Kidney (tissue), 13 donors: ENCODE measurements at regions not wholly inside any gene's neighbourhood (a gene's known extent, or its start where the extent isn't known, plus 50 kb on each side); places are given as distances from the start of the nearest gene placed in this dataset.

Source experiments
- DNase-seq, 5 donors: peaks; one replicate each; pipeline ENCODE4 v3.0.0-alpha.2; 2013 to 2020
- FAIRE-seq: peaks from 2 replicates; lab custom pipeline; 2012; peaks lifted over from hg19 to GRCh38; lab: Jason Lieb, UNC
- H3K27ac ChIP-seq, 2 donors: one replicate each; pipeline ENCODE4 v1.7.0; 2013; ENCODE audit warnings: low read depth in 2 of 2, low read length in 2 of 2, inconsistent platforms in 1 of 2
- H3K27me3 ChIP-seq: one replicate; pipeline ENCODE4 v1.7.1; 2013; ENCODE audit warnings: low read length, inconsistent platforms; ENCODE audit not compliant: control insufficient read depth, insufficient read depth
- H3K36me3 ChIP-seq, 3 donors: one replicate each; pipeline versions ENCODE4 v1.7.0 to v1.7.1; 2013; ENCODE audit warnings: low read length in 3 of 3, control low read depth in 1 of 3, inconsistent platforms in 1 of 3; ENCODE audit not compliant: insufficient read depth in 3 of 3, control insufficient read depth in 2 of 3
- H3K4me1 ChIP-seq, 3 donors: one replicate each; pipeline versions ENCODE4 v1.7.0 to v1.7.1; 2013; ENCODE audit warnings: low read length in 3 of 3, inconsistent platforms in 1 of 3, low read depth in 1 of 3; ENCODE audit not compliant: control insufficient read depth in 2 of 3, insufficient read depth in 2 of 3
- H3K4me3 ChIP-seq, 3 donors: one replicate each; pipeline versions ENCODE4 v1.7.0 to v1.8.1; 2013; ENCODE audit warnings: low read length in 3 of 3, control low read depth in 1 of 3, inconsistent platforms in 1 of 3
- H3K9ac ChIP-seq, 3 donors: one replicate each; pipeline versions ENCODE4 v1.7.0 to v1.7.1; 2013; ENCODE audit warnings: low read length in 3 of 3, control low read depth in 1 of 3, inconsistent platforms in 1 of 3
- H3K9me3 ChIP-seq, 3 donors: one replicate each; pipeline versions ENCODE4 v1.7.0 to v1.7.1; 2013; ENCODE audit warnings: low read length in 3 of 3, control low read depth in 1 of 3, inconsistent platforms in 1 of 3; ENCODE audit not compliant: control insufficient read depth in 2 of 3, insufficient read depth in 1 of 3
- intact Hi-C: fragments of 100-400 bp; cut with DNase I; formaldehyde crosslinking; loops from one replicate; pipeline ENCODE4 v1.11.1; 2022
- TF ChIP-seq, protein P1 (sequence below): IDR thresholded peaks from 3 replicates; pipeline ENCODE4 v1.5.1; 2012; ENCODE audit warnings: mild to moderate bottlenecking, moderate library complexity, borderline replicate concordance; ENCODE audit not compliant: insufficient read depth; ENCODE audit errors: extremely low read depth
- donor health status: control.
- donor health status: control.
- donor health status: control.
- donor health status: control.
- donor health status: control.
- donor health status: DM: yes; HTN: yes; CAD: no.
- donor health status: Normal renal cell carcinoma (clear cell type).

DNA sequence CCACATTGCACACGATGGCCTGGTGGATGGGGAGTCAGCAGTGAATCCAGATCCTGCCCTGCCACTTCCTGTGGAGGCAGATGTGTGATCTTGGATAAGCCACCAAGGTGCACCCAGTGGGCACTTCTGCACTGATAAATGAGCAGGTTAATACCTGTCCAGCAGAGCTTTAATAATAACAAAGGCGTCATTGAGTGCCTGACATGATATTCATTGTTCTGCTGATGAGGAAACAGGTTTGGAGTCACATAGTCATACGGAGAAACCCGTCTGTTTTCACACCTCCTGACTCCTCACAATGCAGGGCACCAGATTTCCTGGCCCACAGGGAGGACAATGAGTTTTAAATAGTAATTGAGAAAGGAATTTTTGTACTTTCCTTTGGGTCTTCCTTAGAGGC, 324.6 kb upstream of the CDH5 start:
- intact Hi-C loops = no loop called here
- no peaks in the 10 kb centered on the region for H3K27me3 ChIP-seq
- no peak for FAIRE-seq
- TF ChIP-seq, protein P1, sequence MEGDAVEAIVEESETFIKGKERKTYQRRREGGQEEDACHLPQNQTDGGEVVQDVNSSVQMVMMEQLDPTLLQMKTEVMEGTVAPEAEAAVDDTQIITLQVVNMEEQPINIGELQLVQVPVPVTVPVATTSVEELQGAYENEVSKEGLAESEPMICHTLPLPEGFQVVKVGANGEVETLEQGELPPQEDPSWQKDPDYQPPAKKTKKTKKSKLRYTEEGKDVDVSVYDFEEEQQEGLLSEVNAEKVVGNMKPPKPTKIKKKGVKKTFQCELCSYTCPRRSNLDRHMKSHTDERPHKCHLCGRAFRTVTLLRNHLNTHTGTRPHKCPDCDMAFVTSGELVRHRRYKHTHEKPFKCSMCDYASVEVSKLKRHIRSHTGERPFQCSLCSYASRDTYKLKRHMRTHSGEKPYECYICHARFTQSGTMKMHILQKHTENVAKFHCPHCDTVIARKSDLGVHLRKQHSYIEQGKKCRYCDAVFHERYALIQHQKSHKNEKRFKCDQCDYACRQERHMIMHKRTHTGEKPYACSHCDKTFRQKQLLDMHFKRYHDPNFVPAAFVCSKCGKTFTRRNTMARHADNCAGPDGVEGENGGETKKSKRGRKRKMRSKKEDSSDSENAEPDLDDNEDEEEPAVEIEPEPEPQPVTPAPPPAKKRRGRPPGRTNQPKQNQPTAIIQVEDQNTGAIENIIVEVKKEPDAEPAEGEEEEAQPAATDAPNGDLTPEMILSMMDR = no peak
- H3K9ac ChIP-seq = no peak overlapping the region
- no peak overlapping the region for H3K27ac ChIP-seq
- H3K36me3 ChIP-seq = no peaks in the 10 kb centered on the region
- H3K4me3 ChIP-seq = no peak overlapping the region
- no peaks in the 10 kb centered on the region for H3K9me3 ChIP-seq
- peaks cover 0 to 2% (median 0%) of the 10 kb centered on the region in 3 donors for H3K4me1 ChIP-seq
- no peak for DNase-seq

DNA sequence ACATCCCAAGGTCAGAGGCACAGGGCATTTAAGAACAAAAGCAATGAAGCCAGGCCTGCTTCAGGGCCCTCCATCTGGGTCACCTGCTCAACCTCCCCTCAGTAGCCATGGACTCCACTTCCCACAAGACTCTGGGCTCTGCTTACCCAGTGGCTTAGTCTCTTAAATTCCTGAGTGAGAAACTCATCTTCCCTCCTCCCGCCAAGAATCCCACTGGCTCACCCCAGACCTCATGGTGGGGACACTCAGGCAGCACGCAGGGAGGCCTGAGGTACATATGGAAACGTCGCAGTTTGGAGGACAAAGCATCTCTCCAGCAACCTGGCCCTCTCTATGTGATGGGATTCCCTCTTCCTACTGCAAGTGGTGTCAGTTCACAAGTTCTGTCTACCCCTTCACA, 326.7 kb upstream of the CDH5 start:
- DNase-seq (peak in 1 of 5 donors; percentile 11), FAIRE-seq (no peak)
- Histone ChIP-seq H3K27me3 (no peaks in the 10 kb centered on the region), H3K4me3 (no peak overlapping the region), H3K9me3 (no peaks in the 10 kb centered on the region), H3K4me1 (peaks cover 0 to 2% (median 0%) of the 10 kb centered on the region in 3 donors), H3K9ac (no peak overlapping the region), H3K36me3 (no peaks in the 10 kb centered on the region), H3K27ac (no peak overlapping the region)
- intact Hi-C loops = no loop called here
- TF ChIP-seq, protein P1 = no peak

DNA sequence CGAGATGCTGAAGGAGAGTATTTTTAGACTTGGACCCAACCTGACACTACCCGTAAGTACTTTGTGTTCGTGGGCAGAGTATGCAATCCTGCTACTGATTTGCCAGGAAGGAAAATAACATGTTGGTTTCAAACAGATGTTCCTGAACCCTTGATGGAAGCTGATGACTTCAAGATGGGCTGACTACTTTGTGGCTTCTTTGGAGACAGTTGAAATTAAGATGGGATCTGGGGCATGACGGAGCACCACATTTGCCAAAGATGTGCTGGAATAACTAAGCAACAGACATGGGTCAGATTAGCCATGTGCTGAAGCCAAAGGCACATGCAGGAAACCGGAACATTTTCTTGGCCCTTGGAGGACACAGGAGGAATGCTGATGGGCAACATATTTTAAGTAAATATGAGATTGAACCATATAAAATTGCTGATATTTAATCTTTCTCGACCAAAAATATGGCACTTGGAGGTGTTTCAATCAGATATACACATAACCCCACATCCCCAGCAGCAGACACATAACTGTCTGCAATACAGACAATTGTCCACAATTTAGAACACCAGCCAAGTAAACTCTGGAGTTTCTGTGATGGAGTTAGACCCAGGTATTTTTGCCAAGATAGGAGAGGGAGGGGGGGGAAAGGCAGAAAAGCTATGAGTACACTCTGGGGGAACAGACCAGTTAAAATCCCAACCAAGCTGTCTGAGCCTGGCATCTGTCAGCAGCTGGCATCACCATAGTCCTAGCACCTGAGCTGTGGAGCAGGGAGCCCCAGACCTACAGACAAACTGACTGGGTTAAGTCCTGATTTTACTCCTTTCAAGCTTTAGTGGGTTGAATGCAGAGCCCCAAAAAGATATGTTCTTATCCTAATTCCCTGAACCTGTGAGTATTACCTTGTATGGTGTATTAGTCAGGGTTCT, 329.4 kb upstream of the CDH5 start:
- no peaks in the 10 kb centered on the region for H3K27me3 ChIP-seq
- no peak overlapping the region for H3K27ac ChIP-seq
- FAIRE-seq = no peak
- H3K9me3 ChIP-seq = no peaks in the 10 kb centered on the region
- intact Hi-C loops = no loop called here
- TF ChIP-seq, protein P1 = no peak
- no peak overlapping the region for H3K4me3 ChIP-seq
- no peak overlapping the region for H3K9ac ChIP-seq
- H3K4me1 ChIP-seq = peaks cover 0 to 2% (median 0%) of the 10 kb centered on the region in 3 donors
- no peaks in the 10 kb centered on the region for H3K36me3 ChIP-seq
- no peak for DNase-seq
